Muscle of arm (tissue), 1 donor: ENCODE measurements at regions not wholly inside any gene's neighbourhood (a gene's known extent, or its start where the extent isn't known, plus 50 kb on each side); places are given as distances from the start of the nearest gene placed in this dataset.

Experiments
- DNase-seq: peaks from one replicate; pipeline ENCODE4 v3.0.0-alpha.2; 2013

DNA sequence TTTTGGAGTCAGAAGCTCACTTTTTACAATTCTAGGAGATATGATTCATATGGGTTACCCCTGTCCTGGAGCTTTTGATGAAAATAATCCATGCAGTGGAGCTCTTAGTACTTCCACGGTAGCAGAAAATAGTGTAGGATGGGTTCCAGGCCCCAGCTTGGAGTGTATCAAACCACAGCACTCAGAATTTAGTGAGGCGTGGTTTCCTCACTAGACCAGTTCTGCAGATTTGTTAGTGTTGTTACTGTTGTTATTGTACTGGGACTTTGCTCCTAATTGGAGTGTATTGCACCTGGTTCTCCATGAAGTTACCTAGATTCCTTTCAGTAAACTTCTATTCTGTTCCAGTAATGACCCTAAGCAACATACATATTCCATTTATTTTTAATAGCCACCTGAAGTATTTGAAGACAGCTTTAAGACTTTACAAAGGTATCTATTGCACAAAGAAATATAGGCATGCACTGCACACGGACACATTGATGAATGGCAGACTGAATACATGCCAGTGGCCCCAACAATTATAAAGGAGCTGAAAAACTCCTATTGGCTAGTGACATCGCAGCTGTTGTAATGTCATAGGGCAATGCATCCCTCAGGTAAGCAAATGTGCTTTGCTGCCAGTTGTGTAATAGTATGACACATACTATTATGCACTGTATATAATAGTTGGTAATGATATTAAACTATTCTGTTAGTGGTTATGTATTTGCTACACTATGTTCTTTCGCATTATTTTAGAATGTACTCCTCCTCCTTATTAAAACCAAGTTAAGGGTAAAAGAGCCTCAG, 1058.0 kb downstream of the KCNT2 start:
- no peak for DNase-seq

DNA sequence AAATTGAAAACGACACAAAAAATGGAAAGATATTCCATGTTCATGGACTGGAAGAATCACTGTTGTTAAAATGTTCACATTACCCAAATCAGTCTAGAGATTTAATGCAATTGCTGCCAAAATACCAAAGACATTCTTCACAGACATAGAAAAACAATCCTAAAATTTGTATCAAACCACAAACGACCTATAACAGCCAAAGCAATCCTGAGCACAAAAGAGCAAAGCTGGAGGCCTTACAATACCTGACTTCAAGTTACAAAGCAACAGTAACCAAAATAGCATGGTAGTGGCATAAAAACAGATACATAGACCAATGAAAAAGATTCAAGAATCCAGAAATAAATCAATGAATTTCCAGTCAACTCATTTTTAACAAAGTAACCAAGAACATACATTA, 1077.3 kb downstream of the KCNT2 start:
- no peak for DNase-seq

DNA sequence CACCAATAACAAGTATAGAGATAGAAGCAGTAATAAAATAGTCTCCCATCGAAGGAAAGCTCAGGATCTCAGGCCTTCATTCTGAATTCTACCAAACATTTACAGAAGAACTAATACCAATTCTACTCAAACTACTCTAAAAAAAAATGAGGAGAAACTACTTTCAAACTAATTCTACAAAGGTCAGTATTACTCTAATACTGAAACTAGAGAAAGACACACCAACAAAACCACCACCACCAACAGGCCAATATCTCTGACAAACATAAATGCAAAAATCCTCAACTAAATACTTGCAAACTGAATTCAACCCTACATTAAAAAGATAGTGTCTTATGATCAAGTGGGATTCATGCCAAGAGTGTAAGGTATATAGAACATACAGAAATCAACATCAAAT, 1078.4 kb downstream of the KCNT2 start:
- DNase-seq, result no peak

DNA sequence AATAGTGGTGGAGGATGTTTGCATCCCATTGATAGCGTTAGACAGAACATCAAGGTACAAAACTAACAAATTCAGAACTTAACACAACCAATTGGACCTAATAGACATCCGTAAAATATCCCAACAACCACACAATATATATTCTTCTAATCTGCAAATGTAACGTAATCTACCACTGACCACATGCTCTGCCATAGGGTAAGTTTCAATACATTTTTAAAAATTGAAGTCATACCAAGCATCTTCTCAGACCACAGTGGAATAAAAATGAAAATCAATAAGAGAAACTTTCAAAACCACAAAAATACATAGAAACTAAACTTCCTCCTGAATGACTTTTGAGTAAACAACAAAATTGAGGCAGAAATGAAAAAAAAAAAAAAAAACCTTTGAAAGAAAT, 1087.5 kb downstream of the KCNT2 start:
- DNase-seq, result no peak

DNA sequence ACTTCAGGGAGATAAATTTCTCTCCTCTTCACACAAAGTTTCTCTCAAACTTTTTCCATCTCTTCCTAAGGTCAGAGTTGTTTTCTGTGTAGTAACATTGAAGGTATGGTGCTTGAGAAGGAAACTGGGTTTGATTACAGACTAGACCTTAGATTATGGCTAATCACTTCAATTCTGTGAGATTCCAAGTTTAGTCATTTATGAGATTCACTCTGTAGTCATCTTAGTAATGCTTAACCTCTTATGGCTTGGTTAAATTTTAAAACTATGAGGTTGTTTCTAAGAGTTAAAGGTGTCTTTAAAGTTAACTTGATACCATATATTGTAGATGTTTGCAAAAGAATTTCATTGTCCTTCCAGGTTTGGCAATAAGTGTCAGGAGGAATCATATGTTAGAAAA, 1092.2 kb downstream of the KCNT2 start:
- DNase-seq, result no peak

DNA sequence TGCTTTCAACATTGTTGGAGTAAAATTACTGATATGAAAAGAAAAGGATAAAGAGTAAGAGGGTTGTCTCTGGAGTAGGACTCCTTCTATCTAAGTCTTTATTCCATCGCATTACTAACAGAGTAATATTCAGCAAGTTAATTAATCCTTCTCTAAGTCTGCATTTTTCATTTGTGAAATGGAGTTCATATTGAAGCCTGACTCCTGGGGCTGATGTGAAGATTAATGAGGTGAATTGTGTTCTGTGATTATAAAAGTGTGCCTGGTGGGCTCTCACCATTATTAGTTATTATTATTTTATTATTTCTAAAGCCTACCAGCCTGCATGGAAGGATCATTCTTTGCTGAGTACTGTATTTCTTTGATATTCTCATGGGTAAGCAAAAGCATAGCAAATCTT, 1096.7 kb downstream of the KCNT2 start:
- DNase-seq, result no peak

DNA sequence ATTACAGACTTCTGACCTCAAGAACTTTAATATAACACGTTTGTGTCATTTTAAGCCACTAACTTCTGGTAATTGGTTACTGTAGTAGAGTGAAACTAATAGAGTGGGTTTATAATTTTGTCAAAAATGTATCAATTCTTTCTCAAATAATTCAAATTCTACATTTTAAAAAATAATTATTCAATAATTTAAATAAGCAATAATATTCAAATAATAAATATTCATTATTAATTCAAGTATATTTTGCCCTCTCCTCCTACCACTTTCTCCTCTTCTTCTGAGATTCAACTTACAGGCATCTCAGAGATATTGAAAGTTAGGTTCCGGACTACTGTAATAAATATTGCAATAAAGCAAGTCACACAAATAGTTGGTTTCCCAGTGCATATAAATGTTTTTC, 1107.1 kb downstream of the KCNT2 start:
- no peak for DNase-seq

DNA sequence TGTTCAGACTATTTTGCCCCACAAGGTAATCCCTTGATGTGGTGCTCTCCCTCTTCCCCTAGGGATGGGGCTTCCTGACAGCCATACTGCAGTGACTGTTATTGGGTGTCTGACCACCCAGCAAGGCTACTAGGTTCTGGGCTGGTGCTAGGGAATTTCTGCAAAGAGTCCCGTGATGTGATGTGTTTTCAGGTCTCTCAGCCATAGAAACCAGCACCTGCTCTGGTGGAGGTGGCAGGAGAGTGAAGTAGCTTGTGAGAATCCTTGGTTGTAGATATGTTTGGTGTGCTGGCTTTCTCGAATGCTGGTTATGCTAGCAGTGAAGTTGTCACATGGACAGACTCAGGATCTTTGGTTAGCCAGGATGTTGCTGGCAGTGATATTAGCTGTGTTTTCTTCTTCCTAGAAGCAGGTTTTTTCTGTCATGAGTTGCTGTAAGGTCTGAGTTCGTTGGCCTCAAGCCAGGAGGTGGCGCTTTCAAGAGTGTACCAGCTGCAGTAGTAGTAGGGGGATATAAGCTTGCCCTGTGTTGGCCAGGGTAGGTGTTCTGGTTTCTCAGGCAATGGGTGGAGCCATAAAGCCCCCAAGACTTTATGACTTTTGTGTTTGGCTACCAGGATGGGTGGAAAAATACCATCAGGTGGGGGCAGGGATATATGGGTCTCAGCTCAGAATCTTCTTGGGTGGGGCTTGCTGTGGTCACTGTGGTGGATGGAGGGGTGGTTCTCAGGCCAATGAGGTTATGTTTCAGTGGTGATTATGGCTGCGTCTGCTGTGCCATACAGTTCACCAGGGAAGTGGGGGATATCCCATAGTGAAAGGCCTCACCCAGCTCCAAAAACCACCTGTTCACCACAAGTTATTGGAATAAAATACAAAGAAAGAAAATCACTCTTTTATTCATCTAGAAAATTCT, 1112.3 kb downstream of the KCNT2 start:
- DNase-seq, result no peak

DNA sequence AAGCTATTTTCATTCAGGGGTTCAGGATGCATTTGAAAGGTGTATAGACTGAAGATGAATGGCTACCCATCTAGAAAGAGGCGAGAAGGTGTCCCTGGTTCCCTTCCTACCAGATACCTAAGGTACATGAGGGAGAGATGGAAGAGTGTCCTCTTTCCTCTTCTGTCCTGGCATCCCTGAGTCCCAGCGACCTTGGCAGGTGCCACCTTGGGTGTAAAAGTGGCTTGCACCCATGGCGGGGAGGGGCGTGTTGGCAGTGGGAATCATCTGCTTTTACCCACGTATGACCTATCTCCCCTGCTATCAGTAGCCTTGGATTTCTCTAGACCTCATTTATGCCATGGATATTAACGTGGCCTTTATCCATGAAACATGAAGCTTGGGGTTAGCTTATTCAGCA, 1126.1 kb downstream of the KCNT2 start:
- DNase-seq, result no peak

DNA sequence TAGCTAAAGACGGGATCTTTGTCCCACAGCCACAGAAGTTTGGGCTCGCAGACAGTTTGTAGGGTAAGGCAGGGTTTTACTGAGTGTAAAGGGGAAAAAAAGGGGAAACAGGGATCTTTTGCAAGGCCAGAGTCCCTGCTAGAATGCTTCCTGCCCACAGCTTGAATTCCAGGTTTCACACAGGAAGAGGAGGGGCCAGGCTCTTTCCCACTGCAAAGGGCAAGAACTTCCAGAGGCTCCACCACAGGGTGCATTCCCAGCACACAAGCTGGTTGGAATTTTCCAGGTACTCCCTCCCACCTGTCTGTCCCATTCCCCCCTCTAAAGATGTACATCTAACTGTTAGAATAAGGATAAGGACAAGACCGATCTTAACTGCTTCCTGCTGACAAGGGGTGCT, 1126.9 kb downstream of the KCNT2 start:
- DNase-seq, result no peak

DNA sequence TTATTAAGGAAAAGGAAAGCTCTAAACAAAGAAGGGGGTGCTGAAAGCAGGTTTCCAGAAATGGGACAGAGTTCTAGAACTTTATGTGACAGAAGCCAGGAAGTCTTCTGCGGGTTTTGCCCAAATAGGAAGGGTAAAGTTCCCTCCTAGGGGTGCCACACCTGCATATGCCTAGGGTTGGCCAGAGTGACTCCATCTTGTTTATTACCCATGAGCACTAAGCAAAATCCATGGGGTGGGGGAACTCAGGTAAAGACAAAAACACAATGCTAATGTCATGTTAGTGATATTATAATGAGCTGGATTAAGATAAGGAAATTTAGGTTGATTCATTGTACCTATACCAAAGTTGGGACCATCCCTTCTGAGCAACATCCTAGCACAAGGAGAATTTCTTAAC, 1132.7 kb downstream of the KCNT2 start:
- no peak for DNase-seq

DNA sequence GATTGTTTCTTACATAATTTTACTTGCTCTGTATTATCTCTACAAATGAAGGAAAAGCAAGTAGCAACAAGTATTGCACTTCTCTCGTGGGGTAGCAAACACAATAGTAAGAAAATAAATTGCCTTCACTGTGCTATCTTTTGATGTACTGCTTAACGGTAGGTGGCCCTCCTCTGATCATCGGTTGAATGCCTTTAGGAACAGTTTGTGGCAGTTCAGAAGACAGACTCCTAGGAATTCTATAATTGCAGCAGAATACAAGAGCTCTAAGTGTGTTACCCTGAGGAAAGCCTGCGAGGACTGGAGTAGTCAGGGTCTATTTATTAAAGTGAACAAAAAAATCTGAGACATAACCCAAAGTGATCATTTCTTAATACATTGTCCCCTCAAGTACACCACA, 1135.9 kb downstream of the KCNT2 start:
- no peak for DNase-seq

DNA sequence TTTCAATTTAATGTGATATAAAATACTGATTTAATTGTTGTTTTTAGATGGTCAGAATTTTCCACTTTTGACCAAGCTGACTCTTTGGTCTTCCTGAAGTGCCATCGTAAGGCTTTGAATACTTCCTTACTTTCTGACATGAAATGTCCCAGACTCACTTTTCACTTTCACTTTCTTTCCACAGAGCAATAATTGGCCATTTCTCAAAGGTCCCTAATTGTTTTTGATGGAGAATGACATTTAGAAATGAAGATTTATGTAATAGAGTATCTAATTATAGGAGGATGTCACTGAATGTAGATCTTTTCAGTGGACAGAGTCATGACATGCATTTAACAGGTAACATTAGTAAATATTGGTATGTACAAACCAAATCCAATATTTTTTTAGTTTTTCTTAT, 1141.6 kb downstream of the KCNT2 start:
- no peak for DNase-seq

DNA sequence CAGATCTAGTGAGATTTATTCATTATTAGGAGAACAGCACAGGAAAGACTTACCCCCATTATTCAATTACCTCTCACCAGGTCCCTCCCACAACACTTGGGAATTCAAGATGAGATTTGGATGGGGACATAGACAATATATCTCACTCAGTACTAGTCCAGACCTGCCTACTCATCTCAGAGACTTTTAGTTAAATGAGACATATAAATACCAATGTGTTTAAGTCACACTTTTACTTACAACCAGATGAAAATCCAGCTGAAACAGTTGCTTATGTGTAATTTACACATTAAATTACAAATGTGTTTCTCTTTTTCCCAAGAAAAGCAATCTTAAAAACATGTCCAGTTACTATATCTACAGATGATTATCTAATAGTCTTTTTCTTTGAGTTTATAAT, 1145.6 kb downstream of the KCNT2 start:
- no peak for DNase-seq

DNA sequence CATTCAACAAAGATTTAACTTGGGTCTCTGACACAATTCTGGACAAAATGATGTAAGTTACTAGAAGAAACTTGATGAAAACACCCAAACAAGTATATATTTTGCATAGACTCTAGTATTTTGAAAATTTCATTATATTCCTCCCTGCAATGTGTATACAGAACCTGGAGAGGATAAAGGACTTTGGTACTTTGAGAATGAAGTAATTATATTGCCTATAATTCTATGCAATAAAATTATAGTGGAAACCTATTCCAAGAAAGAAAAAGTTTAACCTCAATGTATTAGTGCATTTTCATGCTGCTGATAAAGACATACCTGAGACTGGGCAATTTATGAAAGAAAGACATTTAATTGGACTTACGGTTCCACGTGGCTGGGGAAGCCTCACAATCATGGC, 1146.1 kb downstream of the KCNT2 start:
- DNase-seq, result no peak

DNA sequence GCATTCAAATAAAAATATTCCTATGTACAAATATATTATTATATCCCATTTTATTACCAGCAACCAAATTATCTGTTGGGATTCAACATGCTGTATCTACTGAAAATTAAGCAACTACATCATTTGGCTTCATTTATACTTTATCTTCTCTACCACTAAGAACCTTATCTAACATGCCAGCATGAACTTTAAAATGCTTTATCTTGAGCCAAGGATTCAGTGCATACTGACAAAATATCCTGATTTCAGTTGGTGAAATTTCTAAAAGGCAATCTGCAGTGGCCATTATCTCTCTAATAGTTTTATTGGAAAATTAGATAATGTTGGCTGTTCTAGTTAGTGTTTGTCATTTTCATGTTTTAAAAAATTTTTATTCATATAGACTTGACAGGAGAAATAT, 1149.9 kb downstream of the KCNT2 start:
- DNase-seq, result no peak

DNA sequence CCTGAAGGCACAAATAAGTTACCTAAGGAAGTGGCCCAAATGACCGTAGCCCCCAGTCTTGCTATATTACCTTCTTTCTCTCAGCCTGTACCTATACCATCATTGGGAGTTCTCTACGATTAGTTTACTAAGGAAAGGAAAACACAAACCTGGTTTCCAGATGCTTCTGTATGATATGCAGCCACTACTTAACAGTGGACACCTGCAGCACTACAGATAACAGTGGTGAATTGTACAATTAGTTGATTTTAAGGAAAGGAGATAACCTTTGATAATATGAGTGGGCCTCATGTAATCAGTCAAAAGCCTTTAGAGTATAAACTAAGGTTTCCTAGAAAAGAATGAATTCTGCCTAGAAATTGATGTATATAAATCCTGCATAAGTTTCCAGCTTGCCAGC, 1157.4 kb downstream of the KCNT2 start:
- DNase-seq, result no peak

DNA sequence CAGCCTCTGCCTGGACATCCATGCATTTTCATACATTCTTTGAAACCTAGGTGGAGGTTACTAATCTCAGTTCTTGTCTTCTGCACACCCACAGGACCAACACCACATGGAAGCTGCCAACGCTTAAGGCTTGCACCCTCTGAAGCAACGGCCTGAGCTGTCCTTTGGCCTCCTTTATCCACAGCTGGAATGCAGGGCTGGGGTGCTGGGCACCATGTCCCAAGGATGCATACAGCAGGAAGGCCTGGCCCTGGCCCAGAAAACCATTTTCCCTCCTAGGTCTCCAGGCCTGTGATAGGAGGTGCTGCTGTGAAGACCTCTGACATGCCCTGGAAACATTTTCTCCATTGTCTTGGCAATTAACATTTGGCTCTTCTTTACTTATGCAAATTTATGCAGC, 1168.6 kb downstream of the KCNT2 start:
- DNase-seq, result no peak

DNA sequence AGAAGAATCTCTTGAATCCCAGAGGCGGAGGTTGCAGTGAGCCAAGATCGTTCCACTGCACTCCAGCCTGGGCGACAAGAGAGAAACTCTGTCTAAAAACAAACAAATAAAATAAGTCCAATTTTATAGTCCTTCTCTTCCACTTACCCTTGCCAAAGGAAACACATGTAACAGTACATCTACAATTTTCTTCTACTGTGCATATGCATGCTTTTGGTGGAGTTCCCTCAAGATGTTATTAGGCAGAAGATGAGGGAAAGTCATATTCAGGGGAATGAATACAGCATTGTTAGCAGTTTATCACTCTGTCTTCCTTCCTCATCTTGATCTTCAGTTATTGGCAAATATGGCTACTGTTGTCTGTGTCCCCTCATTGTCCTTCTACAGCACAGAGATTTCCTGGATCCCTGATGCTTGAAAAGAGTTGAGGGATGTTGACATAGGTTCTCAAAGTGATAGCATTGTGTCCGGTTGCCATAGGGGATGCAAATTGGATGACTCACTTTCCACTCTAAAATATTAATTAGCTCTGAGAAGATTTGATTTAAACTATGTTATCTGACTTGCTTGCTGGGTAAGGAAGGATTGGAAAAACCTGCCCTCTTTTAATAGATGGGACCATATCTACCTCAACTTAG, 1173.6 kb downstream of the KCNT2 start:
- no peak for DNase-seq

DNA sequence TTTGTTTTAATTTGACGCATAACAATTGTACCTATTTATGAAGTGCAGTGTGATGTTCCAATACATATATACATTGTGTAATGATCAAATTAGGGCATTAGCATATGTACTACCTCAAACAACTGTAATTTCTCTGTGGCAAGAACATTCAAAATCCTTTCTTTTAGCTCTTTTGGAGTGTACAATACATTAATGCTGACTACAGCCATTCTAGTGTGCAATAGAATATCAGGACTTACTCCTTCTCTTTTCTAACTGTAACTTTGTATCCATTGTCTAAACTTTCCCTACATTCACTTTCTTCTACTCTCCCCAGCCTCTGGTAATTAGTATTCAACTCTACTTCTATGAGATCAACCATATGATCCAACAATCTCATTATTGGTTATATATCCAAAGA, 1177.4 kb downstream of the KCNT2 start:
- DNase-seq, result no peak

DNA sequence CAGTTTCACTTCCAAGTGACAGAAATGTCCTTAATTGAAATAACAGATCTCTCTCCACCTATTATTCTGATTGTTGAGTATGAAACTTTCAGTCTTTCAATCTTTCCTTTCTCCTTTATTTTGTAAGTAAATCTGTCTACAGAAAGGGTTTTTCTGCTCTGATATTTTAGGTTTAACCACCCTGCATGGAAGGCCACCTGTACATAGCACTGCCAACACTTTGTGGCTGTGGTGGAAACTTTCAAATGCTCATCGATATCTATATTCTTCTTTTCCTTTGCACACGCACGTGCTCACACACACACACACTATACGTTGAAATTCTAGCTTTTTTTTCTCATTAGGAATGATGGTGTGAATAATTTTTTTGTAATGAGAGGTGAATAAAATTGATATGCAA, 1179.3 kb downstream of the KCNT2 start:
- DNase-seq, result no peak

DNA sequence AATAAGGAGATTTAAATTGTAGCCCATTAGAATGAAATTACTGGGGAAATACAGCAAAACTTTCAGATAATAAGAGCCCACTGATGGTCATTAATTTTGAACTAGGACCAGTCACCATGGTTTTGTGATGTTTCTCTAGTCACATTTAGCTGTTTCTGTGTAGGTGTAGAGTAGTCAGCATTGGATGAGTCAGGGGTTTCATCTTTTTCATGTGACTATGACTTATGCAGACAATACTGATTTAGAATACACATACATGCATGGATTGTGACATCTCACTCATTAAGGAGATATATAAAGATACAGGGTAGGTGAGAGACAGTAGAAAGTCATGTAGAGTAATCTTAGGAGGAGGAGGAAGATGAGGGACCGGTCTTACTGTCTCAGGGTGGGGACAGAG, 1192.7 kb downstream of the KCNT2 start:
- no peak for DNase-seq

DNA sequence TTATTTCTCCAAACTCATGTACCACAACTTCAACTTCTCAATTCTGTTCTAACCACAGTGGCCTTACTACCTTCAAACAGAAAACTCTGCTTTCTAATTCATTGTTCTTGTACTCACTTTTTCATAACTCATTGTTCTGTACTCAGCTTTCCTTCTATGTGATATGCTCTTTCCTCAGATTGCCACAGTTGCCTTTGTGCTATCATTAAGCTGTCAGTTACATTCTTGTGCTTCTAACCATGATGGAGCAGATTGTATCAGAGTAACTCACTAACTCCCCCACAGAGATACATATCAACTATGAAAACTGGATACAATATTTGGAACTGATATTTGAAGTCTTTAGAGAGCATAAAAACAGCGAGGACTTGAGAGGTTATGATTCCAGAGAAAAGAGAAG, 1213.7 kb downstream of the KCNT2 start:
- DNase-seq, result no peak
